GM23248 (cell line): ENCODE measurements at regions not wholly inside any gene's neighbourhood (a gene's known extent, or its start where the extent isn't known, plus 50 kb on each side); places are given as distances from the start of the nearest gene placed in this dataset.

Source experiments
- DNase-seq: peaks from one replicate; pipeline ENCODE4 v3.0.0-alpha.2; 2015
- H2AFZ ChIP-seq: fragments of 200-600 bp; sonication (generic); 2 replicates; pipeline ENCODE4 v1.6.1; 2016; ENCODE audit warnings: antibody characterized with exemption
- H3F3A ChIP-seq: fragments of 200-600 bp; sonication (generic); 2 replicates; pipeline ENCODE4 v1.6.1; 2016; ENCODE audit warnings: mild to moderate bottlenecking, antibody characterized with exemption, mixed run types; ENCODE audit not compliant: insufficient read depth
- H3K27ac ChIP-seq: fragments of 200-600 bp; sonication (generic); 2 replicates; pipeline ENCODE4 v1.5.1; 2016; ENCODE audit warnings: mild to moderate bottlenecking
- H3K27me3 ChIP-seq: fragments of 200-600 bp; sonication (generic); replicated peaks from 2 replicates; pipeline ENCODE4 v1.6.1; 2016; ENCODE audit warnings: mild to moderate bottlenecking; ENCODE audit not compliant: insufficient read depth
- H3K36me3 ChIP-seq: fragments of 200-600 bp; sonication (generic); 2 replicates; pipeline ENCODE4 v1.6.1; 2016; ENCODE audit warnings: low read depth, mild to moderate bottlenecking
- H3K4me1 ChIP-seq: fragments of 200-600 bp; sonication (generic); 2 replicates; pipeline ENCODE4 v1.6.1; 2016; ENCODE audit warnings: mild to moderate bottlenecking; ENCODE audit not compliant: insufficient read depth
- H3K4me2 ChIP-seq: fragments of 200-600 bp; sonication (generic); one replicate; pipeline ENCODE4 v1.6.1; 2016; ENCODE audit warnings: mild to moderate bottlenecking; ENCODE audit not compliant: unreplicated experiment
- H3K4me3 ChIP-seq: fragments of 200-600 bp; sonication (generic); 2 replicates; pipeline ENCODE4 v1.5.1; 2016; ENCODE audit warnings: mild to moderate bottlenecking
- H3K79me2 ChIP-seq: fragments of 200-600 bp; sonication (generic); 2 replicates; pipeline ENCODE4 v1.6.1; 2016; ENCODE audit warnings: mild to moderate bottlenecking; ENCODE audit not compliant: insufficient read depth
- H3K9ac ChIP-seq: fragments of 200-600 bp; sonication (generic); 2 replicates; pipeline ENCODE4 v1.6.1; 2016; ENCODE audit warnings: mild to moderate bottlenecking
- H3K9me2 ChIP-seq: fragments of 200-600 bp; sonication (generic); 2 replicates; pipeline ENCODE4 v1.6.1; 2016; ENCODE audit warnings: mixed run types, mild to moderate bottlenecking, moderate library complexity; ENCODE audit not compliant: insufficient read depth
- H3K9me3 ChIP-seq: fragments of 200-600 bp; sonication (generic); one replicate; pipeline ENCODE4 v1.6.1; 2017; ENCODE audit warnings: low read depth
- H4K20me1 ChIP-seq: fragments of 200-600 bp; sonication (generic); 2 replicates; pipeline ENCODE4 v1.6.0; 2016; ENCODE audit not compliant: insufficient read depth
- EZH2 ChIP-seq: fragments of 200-600 bp; sonication (generic); IDR thresholded peaks from 2 replicates; pipeline ENCODE4 v1.6.1; 2018; ENCODE audit warnings: antibody characterized with exemption, mild to moderate bottlenecking; ENCODE audit not compliant: insufficient read depth, poor library complexity, severe bottlenecking
- EZH2phosphoT487 ChIP-seq: fragments of 200-600 bp; sonication (generic); IDR thresholded peaks from 2 replicates; pipeline ENCODE4 v1.6.1; 2018; ENCODE audit warnings: antibody characterized with exemption, moderate library complexity, mild to moderate bottlenecking, low read depth; ENCODE audit not compliant: insufficient read depth
- WGBS, 2 experiments: methylation state at CpG; one replicate each; pipeline ENCODE4 v1.1.6; 2015 to 2017; ENCODE audit warnings: low lambda C conversion rate in 2 of 2, low coverage in 1 of 2; ENCODE audit errors: missing lambda C conversion rate in 2 of 2; 5-methylcytosine and 5-hydroxymethylcytosine counted together
- in situ Hi-C: fragments of 300-500 bp; cut with MboI; formaldehyde crosslinking; loops from 2 replicates; pipeline ENCODE4 v1.15.0; 2020

- H3K4me3 ChIP-seq = no peak overlapping the region
- no peak overlapping the region for H2AFZ ChIP-seq
- H3K9me2 ChIP-seq = no peaks in the 10 kb centered on the region
- TF ChIP-seq EZH2 (no peak), EZH2phosphoT487 (no peak)
- H3K9me3 ChIP-seq = no peaks in the 10 kb centered on the region
- H3K36me3 ChIP-seq = no peaks in the 10 kb centered on the region
- H3K9ac ChIP-seq = no peak overlapping the region
- no peaks in the 10 kb centered on the region; the same call in 1 of the 2 replicates for H3K27me3 ChIP-seq
- H4K20me1 ChIP-seq = no peaks in the 10 kb centered on the region
- DNase-seq = no peak
- no peaks in the 10 kb centered on the region for H3K79me2 ChIP-seq
- in situ Hi-C loops = no loop called here
- 62 to 69% methylated on average over 3 of the region's 3 CpGs for WGBS, 2 experiments
- no peak overlapping the region for H3K4me2 ChIP-seq
- no peaks in the 10 kb centered on the region for H3F3A ChIP-seq
- H3K4me1 ChIP-seq = no peaks in the 10 kb centered on the region
- H3K27ac ChIP-seq = no peak overlapping the region
These were observed 220.3 kb downstream of the EN1 start for GRCh38 chr2:118627156-118627555.

DNA sequence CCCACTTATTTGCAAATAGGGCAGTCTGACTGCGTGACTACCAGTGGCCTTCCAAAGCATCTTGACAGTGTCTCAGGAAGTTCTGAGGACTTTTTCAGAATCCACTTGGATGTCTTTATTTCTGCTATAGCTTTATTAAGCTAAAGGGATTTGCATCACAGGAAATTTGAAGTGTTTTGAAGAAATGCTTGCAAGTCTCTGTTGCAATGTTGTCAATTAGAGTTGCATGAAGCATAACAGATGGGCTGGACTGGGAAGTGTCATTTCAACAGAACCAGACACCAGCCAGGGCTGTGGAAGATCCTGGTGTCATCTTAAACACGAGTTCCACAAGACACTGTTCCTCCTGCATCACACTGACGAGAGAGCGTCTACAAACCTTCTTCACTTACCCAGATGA is 224.5 kb downstream of the EN1 start:
- 50 to 59% methylated on average over 4 of the region's 4 CpGs for WGBS, 2 experiments
- Histone ChIP-seq H3K27me3 (no peaks in the 10 kb centered on the region; the same call in 1 of the 2 replicates), H3K9ac (no peak overlapping the region), H3F3A (no peaks in the 10 kb centered on the region), H3K9me2 (no peaks in the 10 kb centered on the region), H2AFZ (no peak overlapping the region), H3K9me3 (no peaks in the 10 kb centered on the region), H3K27ac (no peak overlapping the region), H3K4me3 (no peak overlapping the region), H3K4me2 (no peak overlapping the region), H3K4me1 (no peaks in the 10 kb centered on the region), H3K79me2 (no peaks in the 10 kb centered on the region), H4K20me1 (no peaks in the 10 kb centered on the region), H3K36me3 (no peaks in the 10 kb centered on the region)
- TF ChIP-seq EZH2phosphoT487 = no peak
- no peak for TF ChIP-seq EZH2
- in situ Hi-C loops = no loop called here
- no peak for DNase-seq

DNA sequence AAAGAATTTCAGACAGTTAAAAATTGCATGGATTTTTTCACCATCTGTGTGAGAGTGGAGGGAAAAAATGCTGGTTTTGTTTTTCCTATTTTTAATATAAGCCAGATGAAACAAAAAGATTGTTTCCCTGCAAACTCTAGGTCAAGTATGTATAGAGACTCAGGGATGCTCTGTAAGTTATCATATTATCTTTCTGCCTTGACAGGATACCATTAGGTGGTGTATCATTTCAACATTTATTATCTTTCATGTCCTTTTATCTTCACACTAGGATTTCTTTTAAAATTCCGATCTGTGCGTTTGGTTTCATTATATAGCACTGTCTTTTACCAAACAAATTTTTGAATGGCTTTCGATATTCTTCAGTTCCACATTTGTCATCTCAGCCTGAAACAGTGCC is 225.3 kb downstream of the EN1 start:
- Histone ChIP-seq H3K9me3 (no peaks in the 10 kb centered on the region), H3K9me2 (no peaks in the 10 kb centered on the region), H3K4me3 (no peak overlapping the region), H3K4me1 (no peaks in the 10 kb centered on the region), H3K4me2 (no peak overlapping the region), H3K36me3 (no peaks in the 10 kb centered on the region), H4K20me1 (no peaks in the 10 kb centered on the region), H2AFZ (no peak overlapping the region), H3F3A (no peaks in the 10 kb centered on the region), H3K27me3 (no peaks in the 10 kb centered on the region; the same call in 1 of the 2 replicates), H3K27ac (no peak overlapping the region), H3K9ac (no peak overlapping the region), H3K79me2 (no peaks in the 10 kb centered on the region)
- in situ Hi-C loops = no loop called here
- no peak for DNase-seq
- WGBS, 2 experiments = 42 to 50% methylated on average over 3 of the region's 3 CpGs
- TF ChIP-seq EZH2 (no peak), EZH2phosphoT487 (no peak)

- no peak for TF ChIP-seq EZH2
- no peak for TF ChIP-seq EZH2phosphoT487
- 89 to 90% methylated on average over 13 of the region's 13 CpGs for WGBS, 2 experiments
- Histone ChIP-seq H3K27ac (no peak overlapping the region), H3K4me1 (no peaks in the 10 kb centered on the region), H3K9ac (no peak overlapping the region), H4K20me1 (no peaks in the 10 kb centered on the region), H2AFZ (no peak overlapping the region), H3K27me3 (no peaks in the 10 kb centered on the region), H3K36me3 (no peaks in the 10 kb centered on the region), H3K4me3 (no peak overlapping the region), H3K9me2 (no peaks in the 10 kb centered on the region), H3K4me2 (no peak overlapping the region), H3F3A (no peaks in the 10 kb centered on the region), H3K79me2 (no peaks in the 10 kb centered on the region), H3K9me3 (no peaks in the 10 kb centered on the region)
- DNase-seq = no peak
- in situ Hi-C loops = no loop called here
These were observed 229.2 kb downstream of the EN1 start for GRCh38 chr2:118618279-118618678.

GRCh38 chr2:118616432-118616831 is 231.0 kb downstream of the EN1 start:
- no peak overlapping the region for H3K27ac ChIP-seq
- H3F3A ChIP-seq = no peaks in the 10 kb centered on the region
- no peak overlapping the region for H2AFZ ChIP-seq
- H3K4me1 ChIP-seq = no peaks in the 10 kb centered on the region
- no peaks in the 10 kb centered on the region for H3K79me2 ChIP-seq
- no peak for DNase-seq
- TF ChIP-seq EZH2 (no peak), EZH2phosphoT487 (no peak)
- H3K9me3 ChIP-seq = no peaks in the 10 kb centered on the region
- H3K9ac ChIP-seq = no peak overlapping the region
- no peak overlapping the region for H3K4me2 ChIP-seq
- in situ Hi-C loops = no loop called here
- no peaks in the 10 kb centered on the region for H3K9me2 ChIP-seq
- H3K36me3 ChIP-seq = no peaks in the 10 kb centered on the region
- no peaks in the 10 kb centered on the region for H3K27me3 ChIP-seq
- no peak overlapping the region for H3K4me3 ChIP-seq
- 84 to 88% methylated on average over 7 of the region's 7 CpGs for WGBS, 2 experiments
- no peaks in the 10 kb centered on the region for H4K20me1 ChIP-seq
